GM18517 (cell line): ENCODE measurements at regions not wholly inside any gene's neighbourhood (a gene's known extent, or its start where the extent isn't known, plus 50 kb on each side); places are given as distances from the start of the nearest gene placed in this dataset.

Source experiments
- ATAC-seq: cut with Tn5 transposase; IDR thresholded peaks from one replicate; pipeline ENCODE4 v1.9.1; 2021; ENCODE audit warnings: mild to moderate bottlenecking, moderate library complexity; ENCODE audit not compliant: unreplicated experiment

DNA sequence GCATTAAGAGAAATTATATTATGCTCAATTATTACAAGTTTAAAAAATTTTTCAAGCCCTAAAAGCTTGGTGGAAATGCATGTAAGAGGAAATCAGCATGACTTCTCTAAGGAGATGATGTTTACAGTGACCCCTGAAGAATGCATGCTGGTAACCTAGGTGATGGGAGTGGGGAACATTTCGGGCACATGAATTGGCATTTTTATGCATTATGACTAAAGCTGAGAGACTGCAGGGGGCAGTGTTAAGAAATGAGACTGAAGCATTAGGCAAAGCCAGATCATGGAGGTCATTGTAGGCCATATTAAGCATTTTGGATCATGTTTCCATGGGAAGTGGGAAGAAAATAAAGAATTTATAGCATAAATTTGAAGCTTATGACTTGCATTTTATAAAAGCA lies 421.3 kb downstream of the FAT4 start:
- ATAC-seq: no peak

GRCh38 chr4:125739760-125740159 lies 425.0 kb downstream of the FAT4 start:
- ATAC-seq: no peak

DNA sequence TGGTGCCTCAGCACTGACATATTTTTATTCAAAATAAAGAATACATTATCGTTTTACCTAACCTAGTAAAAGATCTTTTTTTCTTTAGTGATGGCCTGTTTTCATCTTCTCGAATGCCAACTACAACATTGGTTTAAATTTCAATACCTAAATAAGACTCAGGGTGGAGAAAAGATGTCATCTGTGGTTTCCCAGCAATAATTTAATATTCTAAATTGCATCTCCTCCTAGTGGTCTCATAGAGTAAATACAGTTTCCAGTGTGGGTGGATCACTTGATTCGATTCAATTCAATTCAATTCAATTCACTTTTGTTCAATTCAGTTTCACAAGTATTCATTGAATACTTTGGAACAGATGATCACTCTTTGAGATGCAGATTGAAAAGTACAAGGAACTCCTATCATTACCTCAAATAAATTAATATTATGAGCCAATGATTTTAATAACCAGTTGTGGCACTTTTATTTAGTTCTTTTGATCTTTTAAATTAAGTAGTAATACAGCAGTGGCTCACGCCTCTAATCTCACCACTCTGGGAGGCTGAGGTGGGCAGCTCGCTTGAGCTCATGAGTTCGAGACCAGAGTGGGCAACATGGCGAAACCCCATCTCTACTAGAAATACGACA lies 427.2 kb downstream of the FAT4 start:
- ATAC-seq: no peak

DNA sequence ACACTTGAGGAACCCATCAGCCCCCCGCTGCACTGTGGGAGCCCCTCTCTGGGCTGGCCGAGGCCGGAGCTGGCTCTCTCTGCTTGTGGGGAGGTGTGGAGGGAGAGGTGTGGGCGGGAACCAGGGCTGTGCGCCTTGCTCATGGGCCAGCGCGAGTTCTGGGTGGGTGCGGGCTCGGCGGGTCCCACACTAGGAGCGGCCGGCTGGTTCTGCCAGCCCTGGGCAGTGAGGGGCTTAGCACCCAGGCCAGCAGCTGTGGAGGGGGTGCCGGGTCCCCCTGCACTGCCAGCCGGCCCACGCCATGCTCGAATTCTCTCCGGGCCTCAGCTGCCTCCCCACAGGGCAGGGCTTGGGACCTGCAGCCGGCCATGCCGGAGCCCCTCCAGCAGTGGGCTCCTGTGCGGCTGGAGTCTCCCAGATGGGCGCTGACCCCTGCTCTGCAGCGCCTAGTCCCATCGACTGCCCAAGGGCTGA lies 430.2 kb downstream of the FAT4 start:
- no peak for ATAC-seq

- no peak for ATAC-seq
These were observed 434.6 kb downstream of the FAT4 start for GRCh38 chr4:125749354-125749753.

- no peak for ATAC-seq
These were observed 435.6 kb downstream of the FAT4 start for GRCh38 chr4:125750399-125750798.

- no peak for ATAC-seq
These were observed 436.2 kb downstream of the FAT4 start for GRCh38 chr4:125750828-125751466.

DNA sequence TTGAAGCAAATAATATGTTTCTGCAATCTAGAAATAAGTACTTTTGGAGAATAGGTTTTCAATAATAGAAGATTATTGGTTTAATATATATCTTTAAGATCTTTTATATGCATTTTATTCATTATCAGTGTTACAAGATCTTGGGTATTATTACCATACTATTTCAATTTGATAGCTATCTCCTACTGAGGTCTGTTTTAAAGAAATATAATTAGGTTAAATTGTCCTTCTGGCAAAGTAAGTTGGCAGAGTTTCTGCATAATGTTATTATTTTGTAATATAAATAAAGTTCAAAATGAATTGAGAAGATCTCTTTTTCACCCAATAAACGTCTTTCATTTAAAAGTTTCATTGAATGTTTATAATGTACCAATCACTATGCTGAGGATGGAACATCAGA lies 443.7 kb downstream of the FAT4 start:
- no peak for ATAC-seq

GRCh38 chr4:125760201-125760819 lies 445.6 kb downstream of the FAT4 start:
- no peak for ATAC-seq

GRCh38 chr4:125760956-125761355 lies 446.2 kb downstream of the FAT4 start:
- ATAC-seq: no peak

GRCh38 chr4:125762537-125762936 lies 447.8 kb downstream of the FAT4 start:
- ATAC-seq: no peak

- ATAC-seq: no peak
These were observed 451.2 kb downstream of the FAT4 start for GRCh38 chr4:125765941-125766340.

DNA sequence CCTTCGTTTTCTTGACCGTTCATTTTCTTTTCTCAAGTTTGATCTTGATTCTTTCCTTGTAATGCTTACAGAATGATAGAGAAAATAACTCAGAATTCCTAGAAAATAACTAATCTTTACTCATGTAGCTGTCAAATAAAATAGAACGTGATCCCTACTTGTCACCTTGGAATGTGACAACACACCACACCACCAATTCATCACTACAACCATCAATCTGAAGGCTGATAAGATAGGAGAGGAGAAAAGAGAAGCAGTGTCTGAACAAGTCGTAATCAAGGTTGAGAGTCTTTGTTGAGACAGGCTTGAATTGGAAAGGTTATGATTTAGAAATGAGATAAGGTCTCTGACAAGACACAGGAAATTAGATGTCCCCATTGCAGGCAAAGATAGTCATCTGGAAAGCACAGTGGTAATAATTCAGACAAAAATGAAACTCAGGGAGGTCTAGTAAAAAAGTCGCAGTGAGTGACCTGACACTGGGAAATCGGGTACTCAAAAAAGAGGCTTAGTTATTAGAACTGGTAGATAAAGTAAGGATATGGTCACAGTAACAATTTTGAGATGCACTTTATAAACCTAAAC lies 456.2 kb downstream of the FAT4 start:
- no peak for ATAC-seq

- no peak for ATAC-seq
These were observed 457.9 kb downstream of the FAT4 start for GRCh38 chr4:125772680-125773079.

- ATAC-seq: no peak
These were observed 458.7 kb downstream of the FAT4 start for GRCh38 chr4:125773502-125773901.

DNA sequence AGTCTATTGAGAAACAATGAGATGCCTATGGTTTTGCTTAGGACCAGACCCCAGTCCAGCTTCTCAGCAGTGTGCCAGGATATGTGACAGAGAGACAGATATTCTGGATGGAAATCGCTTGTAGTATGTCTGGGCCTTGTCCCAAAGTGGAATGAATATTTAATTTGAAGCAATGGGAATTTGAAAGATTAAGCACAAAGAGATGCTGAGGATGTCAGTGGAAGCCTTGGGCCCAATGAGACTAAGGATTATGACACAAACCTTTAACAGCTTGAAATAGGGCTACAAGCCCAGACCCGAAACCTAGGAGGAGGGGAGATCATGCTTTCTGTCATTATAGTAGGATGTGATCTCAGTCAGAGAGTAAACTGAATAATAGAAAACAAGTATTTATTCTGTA lies 459.2 kb downstream of the FAT4 start:
- ATAC-seq: no peak

DNA sequence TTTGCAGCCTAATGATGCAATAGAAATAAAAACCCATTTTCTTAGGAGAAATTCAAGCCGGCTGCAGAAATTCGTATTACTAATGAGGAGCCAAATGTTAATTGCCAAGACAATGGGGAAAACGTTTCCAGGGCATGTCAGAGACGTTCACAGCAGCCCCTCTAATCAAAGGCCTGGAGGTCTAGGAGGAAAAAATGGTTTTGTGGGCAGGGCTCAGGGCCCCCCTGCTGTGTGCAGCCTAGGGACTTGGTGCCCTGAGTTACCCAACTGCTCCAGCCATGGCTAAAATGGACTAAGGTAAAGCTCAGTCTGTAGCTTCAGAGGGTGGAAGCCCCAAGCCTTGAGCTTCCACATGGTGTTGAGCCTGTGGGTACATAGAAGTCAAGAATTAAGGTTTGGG lies 461.4 kb downstream of the FAT4 start:
- no peak for ATAC-seq

DNA sequence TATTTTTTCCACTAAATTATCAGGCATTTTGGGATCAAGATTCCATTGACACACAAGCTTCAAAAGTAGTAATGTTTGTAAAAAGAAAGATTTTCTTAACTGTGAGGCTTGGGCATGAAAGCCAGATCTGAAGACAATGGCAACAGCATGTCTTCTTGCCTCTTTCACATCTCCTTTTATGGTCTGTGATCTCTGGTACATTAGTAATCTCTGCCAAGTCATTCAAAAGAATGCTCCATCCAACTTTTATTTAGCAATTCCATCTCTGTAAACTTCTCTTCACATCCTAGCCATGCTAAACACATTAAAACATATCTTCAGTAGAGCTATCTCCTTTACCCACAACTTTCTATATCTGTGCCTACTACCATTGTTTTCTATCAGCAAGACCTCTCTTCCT lies 465.4 kb downstream of the FAT4 start:
- no peak for ATAC-seq

- no peak for ATAC-seq
These were observed 466.0 kb downstream of the FAT4 start for GRCh38 chr4:125780747-125781146.

DNA sequence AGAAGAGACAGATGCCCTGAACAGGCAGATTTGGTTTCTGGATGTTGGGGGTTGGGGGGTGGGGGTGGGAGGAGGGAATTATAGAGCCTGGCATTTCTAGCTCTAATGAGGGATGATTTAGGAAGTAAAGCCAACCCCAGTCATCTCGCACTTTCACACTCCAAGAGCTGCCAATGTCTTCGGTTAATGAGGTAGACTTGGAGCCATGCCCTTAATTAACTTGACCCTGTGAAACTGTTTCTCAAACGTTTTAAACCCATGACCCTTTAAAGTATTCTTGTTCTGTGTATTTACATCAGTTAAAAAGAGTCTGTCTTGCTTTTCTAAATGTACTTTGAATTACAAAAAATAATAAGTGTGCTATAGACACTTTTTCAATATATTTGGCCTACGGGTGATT lies 466.9 kb downstream of the FAT4 start:
- no peak for ATAC-seq

DNA sequence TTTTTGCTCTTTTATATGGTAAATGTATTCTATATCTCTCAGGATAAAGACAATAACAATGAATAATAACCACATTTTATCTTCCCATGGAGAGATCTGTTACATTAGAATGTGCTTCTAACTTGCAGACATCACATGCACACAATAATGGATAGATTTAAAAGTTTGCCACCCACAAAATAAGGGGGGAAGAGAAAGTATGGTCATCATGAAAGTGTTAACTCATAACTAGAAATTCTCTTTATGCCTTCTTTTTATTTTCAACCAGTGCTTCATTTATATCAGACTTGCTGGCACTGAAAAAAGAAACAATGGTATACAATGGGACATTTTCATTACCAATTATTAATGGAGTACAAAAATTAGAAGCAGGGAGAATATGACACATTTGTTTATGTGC lies 470.0 kb downstream of the FAT4 start:
- no peak for ATAC-seq

DNA sequence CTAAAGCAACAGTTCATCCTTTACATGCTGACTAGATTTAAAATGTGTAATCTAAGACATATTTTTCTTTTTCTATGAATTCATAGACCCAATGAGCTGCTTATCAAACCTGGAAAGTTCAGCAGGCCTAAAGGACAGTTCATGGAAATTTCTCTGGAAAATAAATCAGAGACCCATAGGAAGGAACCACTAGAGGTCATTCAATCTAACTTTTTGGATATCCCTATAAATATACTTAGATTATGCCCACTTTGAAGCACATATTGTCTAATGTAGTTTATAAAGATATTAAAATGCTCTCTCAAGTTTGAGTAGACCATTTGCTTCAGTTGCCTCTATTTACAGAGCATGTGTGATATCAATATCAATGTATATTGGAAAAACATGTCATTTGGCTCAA lies 473.0 kb downstream of the FAT4 start:
- no peak for ATAC-seq
